Stimulated activated CD4-positive, alpha-beta T cell treated with anti-CD3 and anti-CD28 coated beads, TNF-alpha, amount 100 ng/mL, for 24 hours (primary cell): ENCODE measurements at regions not wholly inside any gene's neighbourhood (a gene's known extent, or its start where the extent isn't known, plus 50 kb on each side); places are given as distances from the start of the nearest gene placed in this dataset.

Experiments used
- DNase-seq, 3 experiments: peaks; one replicate each; pipeline ENCODE4 v3.0.0-alpha.2; 2020; ENCODE audit warnings: low read depth in 3 of 3

DNA sequence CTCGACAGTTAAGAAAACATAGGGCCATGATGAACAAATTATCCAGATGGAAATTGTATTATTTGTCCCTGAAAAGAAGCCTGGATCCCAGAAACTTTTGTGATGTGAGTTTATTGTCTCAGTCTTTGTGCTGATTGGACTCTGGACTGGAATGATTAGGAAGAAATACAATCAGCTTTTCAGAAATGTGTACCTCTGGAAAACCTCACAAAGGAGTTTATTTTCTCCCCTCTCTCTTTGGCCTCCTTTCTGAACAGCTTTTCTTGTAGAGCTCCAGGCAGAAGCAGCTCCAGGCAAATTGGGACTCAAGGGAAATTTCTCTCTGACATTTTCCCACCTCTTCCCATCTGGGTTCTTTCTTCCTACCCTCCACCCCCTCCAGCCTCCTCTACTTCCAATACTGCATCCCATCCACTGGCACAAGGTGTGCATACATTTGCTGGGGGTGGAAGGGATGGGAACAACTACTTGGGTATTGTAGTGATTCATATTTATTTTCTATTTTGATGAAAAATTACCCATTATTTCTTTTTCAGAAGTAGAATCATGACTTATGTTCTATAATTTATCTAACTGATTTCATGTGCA, 119.7 kb downstream of the CD47 start:
- no peak for DNase-seq

GRCh38 chr3:107969994-107970819, 120.6 kb downstream of the CD47 start:
- DNase-seq = no peak

DNA sequence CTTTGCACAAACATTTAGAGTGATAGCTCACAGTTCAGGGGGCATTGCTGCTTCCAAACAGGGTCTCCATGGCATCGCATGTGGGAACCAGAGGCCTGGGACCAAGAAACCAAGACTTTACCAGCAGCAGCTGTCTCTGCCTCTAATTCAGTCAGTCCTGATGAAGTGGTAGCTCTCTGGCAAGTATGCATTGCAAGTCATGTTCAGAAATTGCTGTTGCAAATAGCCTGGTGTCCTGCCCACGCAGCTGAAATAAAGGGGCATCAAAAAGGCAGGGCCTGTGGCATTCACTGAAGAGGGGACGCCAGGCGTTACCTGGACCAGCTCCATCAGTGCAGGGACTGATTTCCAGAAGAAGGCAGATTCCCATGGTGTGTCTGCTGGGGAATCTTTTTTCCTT, 121.3 kb downstream of the CD47 start:
- DNase-seq = no peak

GRCh38 chr3:107966276-107966675, 124.6 kb downstream of the CD47 start:
- no peak for DNase-seq

DNA sequence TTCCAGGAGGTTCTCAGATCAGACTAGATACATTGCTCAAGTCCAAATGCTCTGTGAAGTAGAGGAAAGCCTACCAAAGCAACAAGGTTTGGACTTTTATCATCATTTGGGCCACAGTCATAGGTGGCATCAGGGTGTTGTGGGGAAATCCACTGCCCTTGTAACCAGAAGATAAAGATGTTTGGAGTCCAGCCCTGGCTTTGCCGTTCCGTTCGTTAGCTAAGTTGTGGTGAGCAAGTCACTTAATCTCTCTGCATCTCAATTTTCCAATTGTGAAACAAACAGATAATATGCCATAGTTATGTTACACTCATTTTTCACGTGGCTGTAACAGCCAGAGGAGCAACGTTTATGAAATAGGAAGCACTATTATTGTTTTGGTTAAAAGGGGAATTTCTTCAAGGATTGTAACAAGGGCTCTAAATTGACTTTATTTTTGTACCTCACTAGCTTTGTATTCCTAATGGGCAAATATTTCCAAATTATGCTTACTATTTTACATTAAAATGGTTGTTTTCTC, 125.6 kb downstream of the CD47 start:
- no peak for DNase-seq

DNA sequence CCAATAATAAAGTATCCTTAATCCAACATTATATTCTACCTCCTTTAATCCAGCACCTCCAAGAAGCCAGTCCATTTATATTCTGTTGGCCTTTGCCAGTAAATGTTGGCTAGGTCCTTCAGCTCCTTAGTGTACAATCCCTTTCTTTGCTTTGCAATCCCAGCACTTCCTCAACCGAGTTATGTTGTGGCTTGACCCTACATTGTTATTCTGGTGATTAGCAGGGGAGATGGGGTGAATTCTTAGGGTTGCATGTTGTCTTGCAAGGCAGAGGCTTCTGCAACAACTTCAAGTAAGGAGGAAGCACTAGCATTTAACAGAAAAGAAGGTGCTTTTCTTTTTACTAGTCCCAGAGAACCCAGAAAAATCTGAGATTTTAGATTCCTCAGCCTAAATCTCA, 127.2 kb downstream of the CD47 start:
- no peak for DNase-seq

DNA sequence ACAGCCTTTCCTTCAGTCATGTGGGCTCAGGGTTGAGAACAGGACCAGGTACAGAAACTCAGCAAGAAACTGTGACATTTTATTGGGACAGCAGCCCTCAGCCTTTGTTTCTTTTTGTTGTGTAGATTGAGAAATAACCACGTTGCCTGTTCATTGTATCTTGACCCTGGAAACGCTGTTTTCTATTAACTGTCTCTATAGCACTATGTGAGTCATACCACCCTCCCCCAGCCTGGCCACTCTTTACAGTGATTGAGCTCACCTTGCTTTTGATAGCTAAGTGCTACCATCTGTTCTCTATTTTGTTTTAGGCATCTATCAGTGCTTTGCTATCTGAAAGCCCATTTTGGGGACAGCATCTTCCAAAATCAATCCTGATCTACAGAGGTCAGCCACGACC, 127.9 kb downstream of the CD47 start:
- no peak for DNase-seq

- DNase-seq = no peak
Observed at GRCh38 chr3:107962037-107962436, 128.8 kb downstream of the CD47 start.

- DNase-seq = no peak
Observed at GRCh38 chr3:107959550-107960154, 131.2 kb downstream of the CD47 start.

GRCh38 chr3:107958146-107958545, 132.7 kb downstream of the CD47 start:
- no peak for DNase-seq

- DNase-seq = no peak
Observed at GRCh38 chr3:107956991-107957900, 133.6 kb downstream of the CD47 start.

- no peak for DNase-seq
Observed at GRCh38 chr3:107954845-107955244, 136.0 kb downstream of the CD47 start.

DNA sequence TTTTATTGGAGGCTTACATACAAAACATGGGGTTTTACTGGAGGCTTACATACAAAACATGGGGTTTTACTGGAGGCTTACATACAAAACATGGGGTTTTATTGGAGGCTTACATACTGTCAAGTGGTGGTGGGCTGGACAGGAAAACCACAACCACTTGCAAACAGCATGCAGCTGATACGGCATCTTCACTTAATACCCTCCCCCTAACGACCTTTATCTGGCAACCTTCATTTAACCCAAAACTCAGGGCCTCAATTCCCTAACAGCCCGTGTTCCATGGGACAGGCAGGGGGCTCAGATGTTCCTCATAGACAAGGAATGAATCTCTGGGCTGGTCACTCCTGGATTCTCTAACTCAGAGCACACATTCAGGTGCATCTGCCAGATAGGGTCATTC, 137.1 kb downstream of the CD47 start:
- no peak for DNase-seq

- DNase-seq = no peak
Observed at GRCh38 chr3:107951126-107951525, 139.7 kb downstream of the CD47 start.

DNA sequence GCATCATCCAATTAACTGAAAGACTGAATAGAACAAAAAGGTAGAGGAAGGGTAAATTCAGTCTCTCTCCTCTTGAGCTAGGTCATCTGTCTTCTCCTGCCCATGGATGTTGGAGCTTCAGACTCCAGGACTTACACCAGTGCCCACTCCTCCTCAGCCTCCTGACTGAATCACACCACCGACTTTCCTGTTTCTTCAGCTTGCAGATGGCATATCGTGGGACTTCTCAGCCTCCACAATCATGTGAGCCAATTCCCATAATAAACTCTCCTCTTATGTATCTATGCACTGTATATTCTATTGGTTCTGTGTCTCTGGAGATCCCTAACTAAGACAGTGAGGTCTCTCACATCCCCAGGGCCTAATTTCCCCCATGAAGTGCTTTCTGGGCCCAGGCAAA, 140.4 kb downstream of the CD47 start:
- no peak for DNase-seq

DNA sequence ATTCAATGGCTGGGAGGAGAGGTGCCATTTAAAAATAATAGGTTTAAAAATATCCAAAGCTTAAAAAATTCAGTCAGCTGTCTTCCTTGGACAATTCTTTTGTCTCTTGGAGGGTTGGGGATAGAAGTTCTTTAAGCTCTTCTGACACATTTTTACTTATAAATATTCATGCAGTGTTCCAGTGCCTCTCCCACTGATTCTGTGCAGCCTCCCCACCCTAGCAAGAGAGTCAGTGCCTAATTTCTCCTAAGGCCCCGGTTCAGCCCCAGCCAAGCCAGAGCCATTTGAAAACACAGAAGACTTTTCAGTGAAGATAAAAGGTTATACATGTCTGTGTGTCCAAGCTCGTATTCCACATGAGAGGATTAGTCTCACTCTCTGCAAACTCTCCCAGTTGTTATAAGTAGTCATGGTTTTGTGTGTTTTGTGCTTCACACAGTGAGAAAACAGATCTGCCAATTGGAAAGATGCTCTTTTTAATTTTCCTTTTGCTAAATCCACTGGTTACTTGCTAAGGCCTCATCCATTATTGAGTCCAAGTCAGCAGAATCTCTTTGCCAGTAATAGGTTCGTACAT, 141.3 kb downstream of the CD47 start:
- DNase-seq = no peak

DNA sequence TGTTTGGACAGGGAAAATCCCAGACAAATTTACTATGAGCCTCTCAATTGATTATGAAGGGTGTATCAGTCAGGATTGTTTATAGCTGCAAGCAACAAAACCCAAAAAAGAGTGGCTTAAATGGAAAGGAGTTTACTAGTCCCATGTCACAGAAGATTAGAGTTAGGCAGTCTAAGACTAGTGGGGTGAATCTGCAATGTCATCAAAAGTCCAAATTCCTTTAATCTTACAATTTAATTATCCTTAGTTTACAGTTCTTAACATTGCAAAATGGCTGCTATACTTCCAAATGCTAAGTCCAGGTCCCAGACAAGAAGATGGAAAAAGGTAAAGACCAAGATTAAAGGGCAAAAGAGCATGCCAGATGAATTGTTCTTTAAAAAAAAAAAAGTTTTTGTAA, 143.6 kb downstream of the CD47 start:
- no peak for DNase-seq

GRCh38 chr3:107946700-107947099, 144.1 kb downstream of the CD47 start:
- no peak for DNase-seq

DNA sequence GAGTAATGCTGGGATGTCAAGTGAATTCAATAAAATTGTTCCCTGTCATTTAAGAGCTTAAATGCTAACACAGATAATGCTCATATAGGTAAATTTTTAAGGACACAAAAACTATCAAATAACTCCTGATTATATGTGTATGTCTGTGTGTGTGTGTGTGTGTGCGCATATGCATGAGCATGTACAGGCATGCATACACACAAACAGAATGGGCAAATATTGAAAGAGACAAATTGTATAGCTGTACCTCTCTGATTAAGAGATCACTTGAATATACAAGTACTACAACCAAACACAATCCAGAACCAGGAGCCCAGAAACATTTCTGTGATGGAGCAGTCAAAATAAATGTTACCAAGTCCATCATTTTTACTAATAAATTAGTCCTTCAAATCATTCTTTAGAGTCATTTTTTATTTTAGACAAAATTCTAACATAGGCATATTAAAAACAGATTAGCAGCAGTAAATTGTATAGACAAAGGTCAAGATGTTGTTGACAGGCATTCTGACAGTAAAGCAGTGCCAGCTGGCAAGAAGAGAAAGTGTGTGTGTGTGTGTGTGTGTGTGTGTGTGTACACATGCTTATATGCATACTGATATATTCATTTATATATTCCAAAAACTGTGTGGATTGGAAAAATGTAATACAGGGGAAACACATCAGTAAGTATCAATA, 145.3 kb downstream of the CD47 start:
- no peak for DNase-seq

DNA sequence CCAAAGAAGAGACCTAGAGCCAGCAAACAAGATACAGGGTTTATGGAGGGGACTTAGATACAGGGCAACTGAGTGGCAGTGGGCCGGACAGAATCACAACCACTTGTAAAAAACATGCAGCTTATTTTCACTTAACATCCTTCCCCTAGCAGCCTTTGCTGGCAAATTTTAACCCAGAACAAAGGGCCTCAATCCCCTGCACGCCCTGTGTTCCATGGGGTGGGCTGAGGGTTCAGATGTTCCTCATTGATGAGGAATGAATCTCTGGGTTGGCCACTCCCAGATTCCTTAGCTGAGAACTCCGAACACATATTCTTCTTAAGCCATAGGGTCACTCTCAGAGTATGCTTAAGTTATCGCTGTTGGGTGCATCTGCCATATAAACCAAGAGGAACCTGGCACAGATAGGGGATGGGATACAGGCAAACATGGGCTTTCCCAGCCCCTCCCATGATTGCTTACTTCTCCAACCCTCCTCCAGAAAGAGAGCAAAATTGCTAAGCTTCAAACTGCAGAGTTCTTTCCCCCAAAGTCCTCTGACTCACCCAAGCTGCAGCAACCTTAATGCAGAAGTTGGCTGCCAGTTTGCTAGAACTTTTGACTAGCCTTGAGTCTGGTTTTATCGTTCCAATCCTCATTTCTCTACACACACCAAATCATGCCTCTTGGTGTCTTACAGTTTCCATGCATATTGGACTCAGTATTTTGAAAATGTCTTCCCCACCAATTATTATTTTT, 146.9 kb downstream of the CD47 start:
- DNase-seq = no peak
